HUES48 (cell line): ENCODE measurements at regions not wholly inside any gene's neighbourhood (a gene's known extent, or its start where the extent isn't known, plus 50 kb on each side); places are given as distances from the start of the nearest gene placed in this dataset.

ENCODE experiments used
- H3K27ac ChIP-seq: one replicate; pipeline ENCODE4 v1.7.0; 2013; ENCODE audit warnings: low read depth, low read length, inconsistent platforms
- H3K27me3 ChIP-seq: 2 replicates; pipeline ENCODE4 v1.6.1; 2013; ENCODE audit warnings: mild to moderate bottlenecking, low read length; ENCODE audit not compliant: control insufficient read depth, insufficient read depth
- H3K36me3 ChIP-seq: 2 replicates; pipeline ENCODE4 v1.6.1; 2013; ENCODE audit warnings: low read length; ENCODE audit not compliant: control insufficient read depth, insufficient read depth
- H3K4me1 ChIP-seq: 2 replicates; pipeline ENCODE4 v1.6.1; 2013; ENCODE audit warnings: mild to moderate bottlenecking, low read length; ENCODE audit not compliant: control insufficient read depth, insufficient read depth
- H3K4me3 ChIP-seq: 2 replicates; pipeline ENCODE4 v1.5.1; 2013; ENCODE audit warnings: mild to moderate bottlenecking, low read depth, low read length
- H3K9ac ChIP-seq: 2 replicates; pipeline ENCODE4 v1.6.1; 2013; ENCODE audit warnings: mild to moderate bottlenecking, low read depth, low read length, moderate library complexity
- H3K9me3 ChIP-seq: 2 replicates; pipeline ENCODE4 v1.6.1; 2013; ENCODE audit warnings: low read length; ENCODE audit not compliant: control insufficient read depth, insufficient read depth

- Histone ChIP-seq H3K36me3 (no peaks in the 10 kb centered on the region), H3K4me1 (peaks cover 8% of the 10 kb centered on the region; the same call in 1 of the 2 replicates), H3K9me3 (no peaks in the 10 kb centered on the region), H3K27ac (no peak overlapping the region), H3K27me3 (no peaks in the 10 kb centered on the region), H3K4me3 (0 out of 2 replicates have a peak overlapping the region, but pooled peaks have one; percentile 8), H3K9ac (no peak overlapping the region)
These were observed 96.0 kb upstream of the EPCAM start for GRCh38 chr2:47272905-47273758.

DNA sequence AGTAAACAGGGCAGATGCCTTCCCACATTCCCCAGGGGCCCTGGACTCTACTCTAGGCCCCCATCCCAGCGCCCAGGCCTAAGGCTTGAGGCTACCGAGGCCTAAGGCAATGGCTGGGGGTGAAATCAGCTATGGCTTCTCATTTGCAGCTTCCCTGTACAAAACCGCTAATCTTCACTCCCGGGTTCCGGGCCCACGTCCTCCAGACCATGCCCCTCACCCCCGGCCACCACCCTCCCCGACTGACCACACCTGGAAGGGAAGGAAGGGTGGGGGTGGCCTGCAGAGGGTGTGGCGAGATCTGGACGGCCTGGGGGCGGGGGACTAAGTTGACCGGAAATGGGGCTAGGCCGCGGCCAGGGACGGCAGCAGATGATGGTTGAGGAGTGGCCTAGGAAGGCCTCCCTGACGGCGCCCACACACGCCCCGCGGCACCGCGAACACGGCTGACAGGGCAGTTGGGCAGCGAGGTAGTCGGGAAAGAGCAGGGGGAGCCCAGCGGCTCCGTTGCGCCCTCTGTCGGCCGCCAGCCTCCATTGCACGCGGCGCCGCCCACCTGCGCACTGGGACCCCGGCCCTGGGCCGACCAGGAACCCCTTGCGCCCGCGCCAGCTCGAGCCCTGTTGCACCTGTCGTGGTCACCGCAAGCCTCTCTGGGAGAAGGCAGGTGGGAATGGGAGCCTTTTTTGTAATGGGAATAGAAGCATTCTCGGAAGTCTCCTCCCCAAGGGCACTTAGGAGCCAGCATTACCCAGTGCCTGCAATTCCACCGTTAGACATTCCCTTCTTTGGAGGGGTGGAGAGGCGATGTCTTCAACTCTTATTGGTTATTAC, 95.9 kb upstream of the CALM2 start:
- Histone ChIP-seq H3K36me3 (no peaks in the 10 kb centered on the region), H3K4me3 (peak overlapping the region; percentile 58), H3K27me3 (no peaks in the 10 kb centered on the region), H3K27ac (no peak overlapping the region), H3K9ac (no peak overlapping the region), H3K4me1 (peaks cover 8% of the 10 kb centered on the region; the same call in 1 of the 2 replicates), H3K9me3 (no peaks in the 10 kb centered on the region)

DNA sequence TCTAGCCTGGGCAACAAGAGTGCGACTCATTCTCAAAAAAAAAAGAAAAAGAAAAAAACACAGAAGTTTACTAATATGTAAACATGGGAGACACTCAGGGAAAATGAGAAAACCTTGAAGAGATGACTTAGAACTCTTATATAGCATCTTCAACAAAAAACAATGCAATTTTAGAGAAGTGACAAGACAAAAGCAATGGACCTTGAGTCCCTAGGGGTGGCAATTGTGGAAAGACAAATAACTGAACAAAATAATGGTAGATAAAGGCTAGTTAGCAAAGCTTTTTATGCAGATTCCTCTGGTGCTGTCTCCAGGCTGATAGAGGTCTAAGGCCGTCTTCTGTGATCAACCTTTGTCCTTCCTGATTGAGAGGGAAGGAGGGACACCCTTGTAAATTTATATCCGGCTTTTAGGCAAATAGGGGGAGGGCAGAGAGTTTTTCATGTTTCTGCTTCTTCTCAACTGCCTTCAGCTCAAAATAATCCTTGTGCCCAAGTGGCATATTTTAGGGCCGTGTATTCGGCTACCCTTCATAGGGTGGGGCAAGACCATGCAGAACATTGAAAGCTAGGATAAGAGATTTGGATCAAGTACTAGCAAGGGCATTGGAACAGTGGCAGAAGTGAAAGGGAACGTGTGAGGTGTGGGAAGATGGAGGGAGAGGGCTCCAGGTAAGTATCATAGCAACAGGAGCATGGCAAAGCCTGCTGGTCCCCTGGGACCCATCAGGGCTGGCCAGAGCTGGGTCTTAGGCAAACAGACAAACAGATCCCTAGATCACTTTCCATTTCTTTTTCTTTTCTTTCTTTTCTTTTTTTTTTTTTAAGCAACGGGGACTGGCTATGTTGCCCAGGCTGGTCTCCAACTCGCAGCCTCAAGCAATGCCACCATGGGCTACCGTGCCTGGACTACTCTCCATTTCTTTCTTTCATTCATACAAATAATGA, 95.0 kb upstream of the CALM2 start:
- peaks cover 12% of the 10 kb centered on the region for H3K4me1 ChIP-seq
- no peaks in the 10 kb centered on the region for H3K36me3 ChIP-seq
- H3K27me3 ChIP-seq, result no peaks in the 10 kb centered on the region
- H3K4me3 ChIP-seq, result no peak overlapping the region
- no peak overlapping the region for H3K9ac ChIP-seq
- H3K27ac ChIP-seq, result no peak overlapping the region
- H3K9me3 ChIP-seq, result no peaks in the 10 kb centered on the region

DNA sequence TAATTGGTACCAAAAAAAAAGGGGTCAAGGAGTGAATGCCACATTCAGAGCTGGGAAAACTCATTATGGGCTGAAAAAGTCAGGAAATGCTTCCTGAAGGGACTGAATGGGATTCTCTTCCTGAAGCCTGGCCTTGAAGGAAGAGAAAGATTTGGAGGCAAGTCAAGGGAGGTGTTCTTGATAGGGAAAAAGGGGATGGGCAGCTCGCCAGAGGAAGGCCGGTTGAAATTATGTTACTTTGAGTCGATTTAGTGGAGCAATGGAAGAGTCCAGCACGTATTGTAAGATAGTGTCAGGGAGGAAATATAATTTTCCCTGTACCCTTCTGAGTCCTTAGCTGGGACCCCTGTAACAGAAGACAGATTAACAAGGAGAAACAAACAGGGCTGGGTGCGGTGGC, 94.1 kb upstream of the CALM2 start:
- Histone ChIP-seq H3K4me3 (no peak overlapping the region), H3K4me1 (peaks cover 17% of the 10 kb centered on the region), H3K9ac (no peak overlapping the region), H3K9me3 (no peaks in the 10 kb centered on the region), H3K36me3 (no peaks in the 10 kb centered on the region), H3K27me3 (no peaks in the 10 kb centered on the region), H3K27ac (no peak overlapping the region)

DNA sequence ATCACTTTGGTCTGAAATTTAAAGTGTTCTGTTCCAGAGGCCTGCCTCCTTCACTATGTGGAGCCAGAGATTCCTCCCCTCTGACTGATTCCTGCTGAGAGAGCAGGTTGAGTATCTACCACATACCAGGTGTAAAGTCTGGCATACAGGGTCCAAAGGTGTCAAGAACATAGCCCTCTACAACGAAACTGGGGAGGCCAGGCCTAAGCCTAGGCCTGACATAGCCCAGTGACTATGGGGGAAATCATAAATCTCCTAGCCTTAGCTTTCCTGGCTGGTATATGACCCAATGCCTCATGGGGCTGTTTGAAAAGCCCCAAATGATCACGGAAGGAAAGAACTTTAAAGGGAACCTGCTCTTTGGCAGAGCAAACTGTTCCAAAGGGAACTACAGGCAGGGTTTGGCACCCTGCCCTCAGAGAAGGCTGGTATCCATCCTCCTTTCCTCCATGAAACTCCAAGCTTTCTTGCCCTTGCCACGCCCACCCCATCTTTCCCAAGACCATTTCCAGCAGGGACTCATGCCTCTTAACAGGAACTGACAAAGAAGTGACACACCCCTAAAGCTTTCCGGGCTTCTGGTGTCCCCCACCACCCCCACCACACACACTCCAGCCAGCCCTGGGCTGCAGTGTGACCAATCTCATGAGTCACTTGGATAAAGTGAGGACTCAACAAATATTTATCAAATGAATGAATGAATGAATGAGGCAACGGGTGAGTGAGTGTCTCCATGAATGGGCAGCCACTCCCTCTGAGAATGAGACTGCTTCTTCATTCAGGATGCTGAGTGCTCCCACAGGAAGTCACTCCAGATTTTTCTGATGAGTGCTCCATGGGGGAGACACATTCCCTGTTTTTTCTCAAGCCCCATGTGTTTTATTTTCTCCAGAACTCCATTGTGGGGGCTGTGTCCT, 93.3 kb upstream of the CALM2 start:
- H3K4me3 ChIP-seq, result no peak overlapping the region
- peaks cover 25% of the 10 kb centered on the region for H3K4me1 ChIP-seq
- no peak overlapping the region for H3K9ac ChIP-seq
- H3K27ac ChIP-seq, result no peak overlapping the region
- H3K36me3 ChIP-seq, result no peaks in the 10 kb centered on the region
- no peaks in the 10 kb centered on the region for H3K9me3 ChIP-seq
- H3K27me3 ChIP-seq, result no peaks in the 10 kb centered on the region

- Histone ChIP-seq H3K9ac (no peak overlapping the region), H3K27me3 (no peaks in the 10 kb centered on the region), H3K36me3 (no peaks in the 10 kb centered on the region), H3K9me3 (no peaks in the 10 kb centered on the region), H3K27ac (no peak overlapping the region), H3K4me1 (peaks cover 28% of the 10 kb centered on the region), H3K4me3 (no peak overlapping the region)
These were observed 91.4 kb upstream of the CALM2 start for GRCh38 chr2:47267711-47268086.

- Histone ChIP-seq H3K27me3 (no peaks in the 10 kb centered on the region), H3K36me3 (no peaks in the 10 kb centered on the region), H3K4me3 (no peak overlapping the region), H3K27ac (no peak overlapping the region), H3K9me3 (no peaks in the 10 kb centered on the region), H3K9ac (no peak overlapping the region), H3K4me1 (peaks cover 28% of the 10 kb centered on the region)
These were observed 90.8 kb upstream of the CALM2 start for GRCh38 chr2:47266939-47267710.

DNA sequence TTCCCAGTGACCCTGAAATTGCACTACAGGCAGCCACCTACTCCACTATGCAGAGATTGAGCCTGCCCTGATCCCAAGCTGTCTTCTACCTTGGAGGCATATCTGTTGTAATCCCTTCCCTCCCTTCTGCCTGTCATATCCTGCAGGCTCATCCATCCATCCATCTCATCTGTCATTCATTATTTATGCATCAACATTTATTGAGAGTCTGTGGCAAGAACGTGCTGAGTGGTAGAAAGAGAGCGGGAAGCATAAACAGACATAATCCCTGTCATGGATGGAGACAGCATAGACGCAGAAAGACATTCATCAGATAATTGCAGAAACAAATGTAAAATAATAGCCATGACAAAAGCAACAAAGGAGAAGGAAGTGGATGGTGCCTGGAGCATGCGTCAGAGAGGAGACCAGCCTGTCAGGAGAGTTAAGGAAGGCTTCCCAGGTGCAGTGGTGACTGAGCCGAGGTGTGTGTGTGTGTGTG, 89.5 kb upstream of the CALM2 start:
- Histone ChIP-seq H3K36me3 (no peaks in the 10 kb centered on the region), H3K4me3 (no peak overlapping the region), H3K9ac (no peak overlapping the region), H3K9me3 (no peaks in the 10 kb centered on the region), H3K27ac (peak overlapping the region; percentile 36), H3K27me3 (no peaks in the 10 kb centered on the region), H3K4me1 (peaks cover 28% of the 10 kb centered on the region)

DNA sequence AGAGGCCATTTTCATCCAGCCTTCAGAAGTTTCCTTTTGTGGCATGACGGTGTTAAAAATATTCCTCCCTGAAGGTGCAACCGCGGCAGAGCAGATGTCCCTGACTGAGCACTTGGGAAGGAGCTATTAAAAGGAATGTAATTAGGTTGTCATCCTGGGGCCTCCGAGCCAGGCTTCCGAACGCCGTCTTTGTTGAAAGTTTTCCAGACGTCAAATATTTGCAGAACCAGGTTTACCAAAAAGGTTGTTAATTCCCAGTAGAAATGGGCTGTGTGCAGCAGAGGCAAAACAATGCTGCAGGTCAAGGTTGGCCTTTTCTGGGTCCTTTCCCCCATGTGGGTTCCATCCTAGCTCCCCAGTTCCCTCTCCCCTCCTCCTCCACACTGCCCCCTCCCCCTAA, 88.8 kb upstream of the CALM2 start:
- Histone ChIP-seq H3K36me3 (no peaks in the 10 kb centered on the region), H3K27ac (peak overlapping the region; percentile 36), H3K9me3 (no peaks in the 10 kb centered on the region), H3K27me3 (no peaks in the 10 kb centered on the region), H3K4me1 (peaks cover 28% of the 10 kb centered on the region), H3K9ac (no peak overlapping the region), H3K4me3 (no peak overlapping the region)
